H9 (cell line): ENCODE measurements at regions not wholly inside any gene's neighbourhood (a gene's known extent, or its start where the extent isn't known, plus 50 kb on each side); places are given as distances from the start of the nearest gene placed in this dataset.
"Not testable (repeated sequence)": the region's sequence is repeated elsewhere in the genome, so short reads cannot be mapped to it uniquely, and the experiment has no call there.

Source experiments
- DNase-seq: peaks from one replicate; pipeline ENCODE4 v3.0.0-alpha.2; 2017
- H2AFZ ChIP-seq: one replicate; pipeline ENCODE4 v1.6.1; 2013; ENCODE audit warnings: mild to moderate bottlenecking, low read length, control low read depth, moderate library complexity
- H2AK5ac ChIP-seq: 2 replicates; pipeline ENCODE4 v1.6.1; 2013; ENCODE audit warnings: low read length, control low read depth, mixed read lengths; ENCODE audit not compliant: insufficient read length
- H2BK120ac ChIP-seq: one replicate; pipeline ENCODE4 v1.6.1; 2013; ENCODE audit warnings: low read depth, mild to moderate bottlenecking, low read length, control low read depth, inconsistent platforms; ENCODE audit not compliant: poor library complexity, severe bottlenecking
- H2BK12ac ChIP-seq: 2 replicates; pipeline ENCODE4 v1.6.1; 2013; ENCODE audit warnings: low read length, control low read depth, mixed read lengths, low read depth; ENCODE audit not compliant: insufficient read length
- H2BK15ac ChIP-seq: 2 replicates; pipeline ENCODE4 v1.6.1; 2013; ENCODE audit warnings: low read depth, low read length, control low read depth
- H2BK20ac ChIP-seq: one replicate; pipeline ENCODE4 v1.6.1; 2013; ENCODE audit warnings: low read depth, mild to moderate bottlenecking, low read length, control low read depth, inconsistent platforms; ENCODE audit not compliant: poor library complexity, severe bottlenecking
- H2BK5ac ChIP-seq: 2 replicates; pipeline ENCODE4 v1.6.1; 2013; ENCODE audit warnings: low read length, control low read depth, mixed read lengths; ENCODE audit not compliant: insufficient read length
- H3K14ac ChIP-seq: 2 replicates; pipeline ENCODE4 v1.6.1; 2013; ENCODE audit warnings: low read length, control low read depth; ENCODE audit not compliant: insufficient read depth
- H3K18ac ChIP-seq: 2 replicates; pipeline ENCODE4 v1.6.1; 2013; ENCODE audit warnings: low read depth, mild to moderate bottlenecking, mixed read lengths, low read length, control low read depth; ENCODE audit not compliant: insufficient read length
- H3K23ac ChIP-seq: 2 replicates; pipeline ENCODE4 v1.6.1; 2013; ENCODE audit warnings: low read length, control low read depth, mixed read lengths, low read depth; ENCODE audit not compliant: insufficient read length
- H3K23me2 ChIP-seq: 2 replicates; pipeline ENCODE4 v1.6.1; 2013; ENCODE audit warnings: low read depth, mild to moderate bottlenecking, mixed read lengths, low read length, control low read depth; ENCODE audit not compliant: insufficient read length, poor library complexity, severe bottlenecking
- H3K27ac ChIP-seq: 2 replicates; pipeline ENCODE4 v1.5.1; 2013; ENCODE audit warnings: low read length, control low read depth, mixed read lengths, low read depth; ENCODE audit not compliant: insufficient read length
- H3K27me3 ChIP-seq: 2 replicates; pipeline ENCODE4 v1.6.1; 2013; ENCODE audit warnings: low read length, control low read depth, inconsistent platforms; ENCODE audit not compliant: insufficient read depth
- H3K4ac ChIP-seq: 2 replicates; pipeline ENCODE4 v1.6.1; 2013; ENCODE audit warnings: low read depth, mild to moderate bottlenecking, control low read depth, inconsistent platforms, low read length, moderate library complexity
- H3K4me1 ChIP-seq: 2 replicates; pipeline ENCODE4 v1.6.1; 2013; ENCODE audit warnings: low read length, control low read depth, inconsistent platforms; ENCODE audit not compliant: insufficient read depth
- H3K4me2 ChIP-seq: 2 replicates; pipeline ENCODE4 v1.6.1; 2013; ENCODE audit warnings: low read length, control low read depth, mixed read lengths; ENCODE audit not compliant: insufficient read length, insufficient read depth
- H3K56ac ChIP-seq: 2 replicates; pipeline ENCODE4 v1.6.1; 2013; ENCODE audit warnings: low read depth, mild to moderate bottlenecking, mixed read lengths, low read length, control low read depth; ENCODE audit not compliant: insufficient read length
- H3K79me1 ChIP-seq: 2 replicates; pipeline ENCODE4 v1.6.1; 2013; ENCODE audit warnings: low read depth, mild to moderate bottlenecking, moderate library complexity, low read length, control low read depth, inconsistent platforms; ENCODE audit not compliant: insufficient read depth, poor library complexity, severe bottlenecking
- H3K79me2 ChIP-seq: 2 replicates; pipeline ENCODE4 v1.6.1; 2013; ENCODE audit warnings: low read length, control low read depth, inconsistent platforms; ENCODE audit not compliant: insufficient read depth
- H3K9ac ChIP-seq: 2 replicates; pipeline ENCODE4 v1.6.1; 2013; ENCODE audit warnings: low read length, control low read depth, mixed read lengths; ENCODE audit not compliant: insufficient read length; ENCODE audit errors: extremely low read depth
- H3K9me3 ChIP-seq: one replicate; pipeline ENCODE4 v1.6.1; 2013; ENCODE audit warnings: low read depth, low read length, inconsistent platforms; ENCODE audit not compliant: control insufficient read depth
- H3T11ph ChIP-seq: one replicate; pipeline ENCODE4 v1.6.1; 2013; ENCODE audit warnings: mild to moderate bottlenecking, low read length, control low read depth, inconsistent platforms
- H4K20me1 ChIP-seq: one replicate; pipeline ENCODE4 v1.6.1; 2013; ENCODE audit not compliant: control insufficient read depth, insufficient read length, insufficient read depth
- H4K5ac ChIP-seq: 2 replicates; pipeline ENCODE4 v1.6.1; 2013; ENCODE audit warnings: low read depth, mild to moderate bottlenecking, mixed read lengths, low read length, control low read depth; ENCODE audit not compliant: insufficient read length
- H4K8ac ChIP-seq: replicated peaks from 2 replicates; pipeline ENCODE4 v1.6.1; 2013; ENCODE audit warnings: low read length, control low read depth, mixed read lengths, low read depth; ENCODE audit not compliant: insufficient read length
- H4K91ac ChIP-seq: 2 replicates; pipeline ENCODE4 v1.6.1; 2013; ENCODE audit warnings: low read depth, mild to moderate bottlenecking, moderate library complexity, mixed read lengths, low read length, control low read depth; ENCODE audit not compliant: insufficient read length
- H3K27ac Mint-ChIP-seq, 3 experiments: 2 replicates in 2 of 3; 3 replicates in 1 of 3; pipeline ENCODE4 v1.8.0; 2020 to 2021; ENCODE audit warnings: mixed read lengths in 3 of 3, mild to moderate bottlenecking in 1 of 3, moderate library complexity in 1 of 3
- H3K27me3 Mint-ChIP-seq: 2 replicates; pipeline ENCODE4 v1.8.0; 2021; ENCODE audit warnings: low read depth, mild to moderate bottlenecking, moderate library complexity, mixed read lengths
- H3K36me3 Mint-ChIP-seq, 3 experiments: 2 replicates in 2 of 3; 3 replicates in 1 of 3; pipeline ENCODE4 v1.8.0; 2020 to 2021; ENCODE audit warnings: low read depth in 3 of 3, mixed read lengths in 3 of 3; ENCODE audit not compliant: insufficient read depth in 1 of 3
- H3K4me1 Mint-ChIP-seq, 2 experiments: 2 replicates each; pipeline ENCODE4 v1.8.0; 2020; ENCODE audit warnings: mixed read lengths in 2 of 2
- H3K4me3 Mint-ChIP-seq, 2 experiments: 2 replicates in 1 of 2; 3 replicates in 1 of 2; pipeline ENCODE4 v1.8.0; 2020 to 2021; ENCODE audit warnings: mild to moderate bottlenecking in 2 of 2, mixed read lengths in 2 of 2, moderate library complexity in 1 of 2
- H3K9me3 Mint-ChIP-seq, 2 experiments: 2 replicates in 1 of 2; 3 replicates in 1 of 2; pipeline ENCODE4 v1.8.0; 2020; ENCODE audit warnings: mild to moderate bottlenecking in 2 of 2, mixed read lengths in 2 of 2, moderate library complexity in 1 of 2
- WGBS: extraction: QIAGEN DNeasy Blood & Tissue Kit; methylation state at CpG from one replicate; pipeline ENCODE4 v1.1.7; 2013; ENCODE audit warnings: missing lambda C conversion rate, low lambda C conversion rate, mixed read lengths; ENCODE audit not compliant: insufficient read length; ENCODE audit errors: extremely low coverage; 5-methylcytosine and 5-hydroxymethylcytosine counted together
- TF ChIP-seq, protein P1 (sequence below): fragments of 200-600 bp; sonication (generic); conservative IDR thresholded peaks from 3 replicates; pipeline ENCODE4 v1.8.0; 2021; ENCODE audit warnings: antibody characterized with exemption, mild to moderate bottlenecking

DNA sequence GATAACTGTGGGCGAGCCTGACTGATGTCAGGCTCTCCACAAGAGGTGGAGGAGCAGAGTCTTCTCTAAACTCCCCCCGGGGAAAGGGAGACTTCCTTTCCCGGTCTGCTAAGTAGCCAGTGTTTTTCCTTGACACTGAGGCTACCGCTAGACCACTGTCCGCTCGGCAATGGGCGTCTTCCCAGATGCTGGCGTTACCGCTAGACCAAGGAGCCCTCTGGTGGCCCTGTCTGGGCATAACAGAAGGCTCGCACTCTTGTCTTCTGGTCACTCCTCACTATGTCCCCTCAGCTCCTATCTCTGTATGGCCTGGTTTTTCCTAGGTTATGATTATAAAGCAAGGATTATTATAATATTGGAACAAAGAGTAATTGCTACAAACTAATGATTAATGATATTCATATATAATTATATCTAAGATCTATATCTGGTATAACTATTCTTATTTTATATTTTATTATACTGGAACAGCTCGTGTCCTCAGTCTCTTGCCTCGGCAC, 278.7 kb downstream of the CAAP1 start:
- H4K5ac ChIP-seq, H3K4me2 ChIP-seq, H3K4me1 ChIP-seq, H3K4me3 Mint-ChIP-seq, H2BK20ac ChIP-seq, H2AK5ac ChIP-seq, H3K79me2 ChIP-seq, H3K27me3 Mint-ChIP-seq, H3K27ac Mint-ChIP-seq, H3K4ac ChIP-seq, H3K9me3 Mint-ChIP-seq, H3K18ac ChIP-seq, H4K91ac ChIP-seq, H3T11ph ChIP-seq, H2AFZ ChIP-seq, H3K56ac ChIP-seq, H3K36me3 Mint-ChIP-seq, H3K23ac ChIP-seq, H4K8ac ChIP-seq, H4K20me1 ChIP-seq, H2BK5ac ChIP-seq, H3K79me1 ChIP-seq, H3K27ac ChIP-seq, H3K9me3 ChIP-seq, H2BK12ac ChIP-seq, H2BK15ac ChIP-seq, H3K9ac ChIP-seq, H2BK120ac ChIP-seq, H3K14ac ChIP-seq, H3K23me2 ChIP-seq, H3K27me3 ChIP-seq: not testable (repeated sequence)
- WGBS, result no CpG with 5 or more reads among the region's 12 CpGs
- H3K4me1 Mint-ChIP-seq, result peaks cover 6 to 13% of the 10 kb centered on the region in 2 experiments; a peak in 2 of 4 replicates
- peak; percentile 66 for DNase-seq
- TF ChIP-seq, protein P1, sequence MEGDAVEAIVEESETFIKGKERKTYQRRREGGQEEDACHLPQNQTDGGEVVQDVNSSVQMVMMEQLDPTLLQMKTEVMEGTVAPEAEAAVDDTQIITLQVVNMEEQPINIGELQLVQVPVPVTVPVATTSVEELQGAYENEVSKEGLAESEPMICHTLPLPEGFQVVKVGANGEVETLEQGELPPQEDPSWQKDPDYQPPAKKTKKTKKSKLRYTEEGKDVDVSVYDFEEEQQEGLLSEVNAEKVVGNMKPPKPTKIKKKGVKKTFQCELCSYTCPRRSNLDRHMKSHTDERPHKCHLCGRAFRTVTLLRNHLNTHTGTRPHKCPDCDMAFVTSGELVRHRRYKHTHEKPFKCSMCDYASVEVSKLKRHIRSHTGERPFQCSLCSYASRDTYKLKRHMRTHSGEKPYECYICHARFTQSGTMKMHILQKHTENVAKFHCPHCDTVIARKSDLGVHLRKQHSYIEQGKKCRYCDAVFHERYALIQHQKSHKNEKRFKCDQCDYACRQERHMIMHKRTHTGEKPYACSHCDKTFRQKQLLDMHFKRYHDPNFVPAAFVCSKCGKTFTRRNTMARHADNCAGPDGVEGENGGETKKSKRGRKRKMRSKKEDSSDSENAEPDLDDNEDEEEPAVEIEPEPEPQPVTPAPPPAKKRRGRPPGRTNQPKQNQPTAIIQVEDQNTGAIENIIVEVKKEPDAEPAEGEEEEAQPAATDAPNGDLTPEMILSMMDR, result peak; percentile 71
